ENCODE measurements at regions not wholly inside any gene's neighbourhood (a gene's known extent, or its start where the extent isn't known, plus 50 kb on each side); places are given as distances from the start of the nearest gene placed in this dataset.

GRCh38 chr15:95459273-95459672, 871.2 kb upstream of the NR2F2 start:
- no peak for TF ChIP-seq CTCF (conservative IDR thresholded peaks at IDR 0.05 in 1 of 2, IDR thresholded peaks at IDR 0.05 in 1 of 2; ENCODE audit: extremely low read depth in 1 of 2, insufficient read depth in 1 of 2, low read depth in 1 of 2, low read length in 2 of 2)
- no peak for TF ChIP-seq EZH2 (IDR thresholded peaks at IDR 0.05; ENCODE audit: borderline replicate concordance, low read length)
